Mesothelial cell of epicardium (in vitro differentiated cells): ENCODE measurements at regions not wholly inside any gene's neighbourhood (a gene's known extent, or its start where the extent isn't known, plus 50 kb on each side); places are given as distances from the start of the nearest gene placed in this dataset.
"Not testable (repeated sequence)": the region's sequence is repeated elsewhere in the genome, so short reads cannot be mapped to it uniquely, and the experiment has no call there.

Source experiments
- DNase-seq, 2 experiments: peaks; one replicate each; pipeline ENCODE4 v3.0.0; 2021; ENCODE audit warnings: low spot score in 2 of 2; ENCODE audit not compliant: unreplicated experiment in 2 of 2
- H3K27ac Mint-ChIP-seq: 2 replicates; pipeline ENCODE4 v1.8.0; 2021; ENCODE audit warnings: mixed read lengths
- H3K27me3 Mint-ChIP-seq: 2 replicates; pipeline ENCODE4 v1.8.0; 2021; ENCODE audit warnings: low read depth, mixed read lengths
- H3K36me3 Mint-ChIP-seq: 2 replicates; pipeline ENCODE4 v1.8.0; 2021; ENCODE audit warnings: mixed read lengths
- H3K4me1 Mint-ChIP-seq: 2 replicates; pipeline ENCODE4 v1.8.0; 2021; ENCODE audit warnings: mixed read lengths
- H3K4me3 Mint-ChIP-seq: 2 replicates; pipeline ENCODE4 v1.8.0; 2021; ENCODE audit warnings: mild to moderate bottlenecking, moderate library complexity, mixed read lengths
- H3K9me3 Mint-ChIP-seq: 2 replicates; pipeline ENCODE4 v1.8.0; 2021; ENCODE audit warnings: mixed read lengths
- TF ChIP-seq, protein P1 (sequence below): fragments of 200-600 bp; sonication (generic); IDR thresholded peaks from one replicate; pipeline ENCODE4 v1.5.0; 2021; ENCODE audit warnings: antibody characterized with exemption; ENCODE audit not compliant: unreplicated experiment

DNA sequence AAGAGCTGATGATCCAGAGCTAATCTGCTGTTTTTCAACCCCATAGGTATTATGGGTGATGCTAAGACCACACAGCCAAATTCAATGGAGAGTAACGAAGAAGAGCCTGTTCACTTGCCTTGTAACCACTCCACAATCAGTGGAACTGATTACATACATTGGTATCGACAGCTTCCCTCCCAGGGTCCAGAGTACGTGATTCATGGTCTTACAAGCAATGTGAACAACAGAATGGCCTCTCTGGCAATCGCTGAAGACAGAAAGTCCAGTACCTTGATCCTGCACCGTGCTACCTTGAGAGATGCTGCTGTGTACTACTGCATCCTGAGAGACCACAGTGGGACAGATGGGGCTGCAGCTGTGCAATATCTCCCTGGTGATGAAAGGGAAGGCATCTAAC, 386.0 kb downstream of the DAD1 start:
- Mint-ChIP-seq H3K36me3 (no peaks in the 10 kb centered on the region), H3K4me3 (no peak overlapping the region), H3K27me3 (peaks cover 4% of the 10 kb centered on the region), H3K4me1 (no peaks in the 10 kb centered on the region), H3K9me3 (peaks cover 11% of the 10 kb centered on the region), H3K27ac (no peak overlapping the region)
- no peak for DNase-seq
- TF ChIP-seq, protein P1, sequence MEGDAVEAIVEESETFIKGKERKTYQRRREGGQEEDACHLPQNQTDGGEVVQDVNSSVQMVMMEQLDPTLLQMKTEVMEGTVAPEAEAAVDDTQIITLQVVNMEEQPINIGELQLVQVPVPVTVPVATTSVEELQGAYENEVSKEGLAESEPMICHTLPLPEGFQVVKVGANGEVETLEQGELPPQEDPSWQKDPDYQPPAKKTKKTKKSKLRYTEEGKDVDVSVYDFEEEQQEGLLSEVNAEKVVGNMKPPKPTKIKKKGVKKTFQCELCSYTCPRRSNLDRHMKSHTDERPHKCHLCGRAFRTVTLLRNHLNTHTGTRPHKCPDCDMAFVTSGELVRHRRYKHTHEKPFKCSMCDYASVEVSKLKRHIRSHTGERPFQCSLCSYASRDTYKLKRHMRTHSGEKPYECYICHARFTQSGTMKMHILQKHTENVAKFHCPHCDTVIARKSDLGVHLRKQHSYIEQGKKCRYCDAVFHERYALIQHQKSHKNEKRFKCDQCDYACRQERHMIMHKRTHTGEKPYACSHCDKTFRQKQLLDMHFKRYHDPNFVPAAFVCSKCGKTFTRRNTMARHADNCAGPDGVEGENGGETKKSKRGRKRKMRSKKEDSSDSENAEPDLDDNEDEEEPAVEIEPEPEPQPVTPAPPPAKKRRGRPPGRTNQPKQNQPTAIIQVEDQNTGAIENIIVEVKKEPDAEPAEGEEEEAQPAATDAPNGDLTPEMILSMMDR: no peak

DNA sequence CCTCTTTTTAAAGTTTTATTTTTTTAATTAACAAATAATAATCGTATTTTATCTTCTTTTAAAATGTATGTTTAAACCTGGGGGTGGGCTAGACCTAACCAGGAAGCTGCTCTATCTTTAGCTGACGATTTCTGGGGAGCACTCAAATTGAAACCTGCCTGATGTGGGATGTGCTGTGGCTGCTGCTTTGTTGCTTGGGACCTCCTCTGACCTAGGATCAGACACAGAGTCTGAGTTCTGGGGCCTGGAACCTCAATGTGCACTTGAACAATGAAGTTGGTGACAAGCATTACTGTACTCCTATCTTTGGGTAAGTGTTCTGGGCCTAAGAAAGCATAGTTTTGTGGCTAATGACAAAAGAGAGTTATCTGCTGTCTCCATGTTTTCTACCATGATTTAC, 386.7 kb downstream of the DAD1 start:
- Mint-ChIP-seq H3K36me3 (no peaks in the 10 kb centered on the region), H3K27ac (no peak overlapping the region), H3K27me3 (peaks cover 4% of the 10 kb centered on the region), H3K9me3 (peaks cover 16% of the 10 kb centered on the region), H3K4me1 (no peaks in the 10 kb centered on the region), H3K4me3 (no peak overlapping the region)
- DNase-seq: no peak
- TF ChIP-seq, protein P1: no peak

DNA sequence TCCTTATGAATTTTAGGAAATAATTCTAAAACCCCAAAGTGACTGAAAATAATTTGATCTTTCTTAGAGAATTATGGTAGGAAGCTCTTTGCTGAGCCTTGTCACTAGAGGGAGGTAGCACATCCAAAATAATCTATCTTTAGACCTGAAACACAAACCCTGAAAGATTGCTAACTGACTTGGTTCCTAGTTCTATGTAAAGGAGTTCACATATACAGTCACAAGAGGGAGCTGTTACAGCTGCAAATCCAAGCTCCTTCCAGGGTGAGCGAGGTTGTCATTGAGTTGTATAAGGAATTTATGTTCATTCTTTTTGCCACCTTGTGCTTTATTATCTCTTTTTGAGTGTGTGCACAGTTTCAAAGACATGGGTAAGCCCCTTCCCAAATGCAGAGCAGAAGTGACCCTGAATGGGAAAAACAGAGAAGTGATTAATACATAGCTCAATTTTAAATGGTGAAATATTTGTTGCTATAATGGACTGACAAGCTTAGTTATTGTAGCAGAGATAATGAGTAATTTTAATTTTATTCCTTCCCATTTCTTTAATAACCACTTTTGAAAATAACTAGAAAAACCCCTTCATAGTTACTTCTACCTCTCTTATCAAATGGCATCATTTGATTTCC, 387.9 kb downstream of the DAD1 start:
- no peak overlapping the region for H3K27ac Mint-ChIP-seq
- peaks cover 4% of the 10 kb centered on the region for H3K27me3 Mint-ChIP-seq
- H3K36me3 Mint-ChIP-seq: no peaks in the 10 kb centered on the region
- H3K9me3 Mint-ChIP-seq: peaks cover 16% of the 10 kb centered on the region
- no peak overlapping the region for H3K4me3 Mint-ChIP-seq
- H3K4me1 Mint-ChIP-seq: no peaks in the 10 kb centered on the region
- TF ChIP-seq, protein P1: peak; percentile 58
- no peak for DNase-seq

DNA sequence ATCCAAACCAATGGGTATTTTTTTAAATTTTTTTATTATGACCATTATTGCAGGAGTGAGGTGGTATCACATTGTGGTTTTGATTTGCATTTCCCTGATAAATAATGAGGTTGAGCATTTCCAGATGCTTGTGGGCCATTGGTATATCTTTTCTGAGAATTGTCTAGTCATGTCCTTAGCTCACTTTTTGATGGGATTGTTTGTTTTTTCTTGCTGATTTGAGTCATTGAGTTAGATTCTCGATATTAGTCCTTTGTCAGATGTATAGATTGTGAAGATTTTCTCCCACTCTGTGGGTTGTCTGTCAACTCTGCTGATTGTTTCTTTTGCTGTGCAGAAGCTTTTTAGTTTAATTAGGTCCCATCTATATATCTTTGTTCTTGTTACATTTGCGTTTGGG, 388.9 kb downstream of the DAD1 start:
- not testable (repeated sequence) for H3K4me3 Mint-ChIP-seq, H3K4me1 Mint-ChIP-seq, H3K36me3 Mint-ChIP-seq, H3K27ac Mint-ChIP-seq, DNase-seq, H3K27me3 Mint-ChIP-seq
- H3K9me3 Mint-ChIP-seq: peaks cover 16% of the 10 kb centered on the region

DNA sequence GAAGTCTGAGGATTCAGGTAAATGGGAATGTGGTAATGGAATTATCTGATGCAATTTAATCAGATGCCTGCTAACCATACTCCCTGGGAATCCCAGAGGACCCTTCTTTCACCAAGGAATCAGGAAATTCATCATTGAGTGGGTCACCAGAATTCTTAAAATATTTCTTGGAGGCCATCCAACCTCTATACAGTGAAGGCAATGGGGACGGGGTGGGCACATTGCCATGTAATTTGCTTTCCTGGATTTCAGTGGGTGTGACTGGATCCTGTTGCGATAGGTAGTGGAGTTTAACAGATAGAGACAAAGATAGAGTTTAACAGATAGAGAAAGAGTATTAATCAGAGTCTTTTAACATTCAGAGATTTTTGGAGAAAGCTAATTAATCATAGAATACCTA, 394.4 kb downstream of the DAD1 start:
- Mint-ChIP-seq H3K4me1 (peaks cover 6% of the 10 kb centered on the region), H3K36me3 (no peaks in the 10 kb centered on the region), H3K27ac (no peak overlapping the region), H3K9me3 (peaks cover 15% of the 10 kb centered on the region), H3K4me3 (no peak overlapping the region), H3K27me3 (no peaks in the 10 kb centered on the region)
- no peak for DNase-seq
- TF ChIP-seq, protein P1: no peak

DNA sequence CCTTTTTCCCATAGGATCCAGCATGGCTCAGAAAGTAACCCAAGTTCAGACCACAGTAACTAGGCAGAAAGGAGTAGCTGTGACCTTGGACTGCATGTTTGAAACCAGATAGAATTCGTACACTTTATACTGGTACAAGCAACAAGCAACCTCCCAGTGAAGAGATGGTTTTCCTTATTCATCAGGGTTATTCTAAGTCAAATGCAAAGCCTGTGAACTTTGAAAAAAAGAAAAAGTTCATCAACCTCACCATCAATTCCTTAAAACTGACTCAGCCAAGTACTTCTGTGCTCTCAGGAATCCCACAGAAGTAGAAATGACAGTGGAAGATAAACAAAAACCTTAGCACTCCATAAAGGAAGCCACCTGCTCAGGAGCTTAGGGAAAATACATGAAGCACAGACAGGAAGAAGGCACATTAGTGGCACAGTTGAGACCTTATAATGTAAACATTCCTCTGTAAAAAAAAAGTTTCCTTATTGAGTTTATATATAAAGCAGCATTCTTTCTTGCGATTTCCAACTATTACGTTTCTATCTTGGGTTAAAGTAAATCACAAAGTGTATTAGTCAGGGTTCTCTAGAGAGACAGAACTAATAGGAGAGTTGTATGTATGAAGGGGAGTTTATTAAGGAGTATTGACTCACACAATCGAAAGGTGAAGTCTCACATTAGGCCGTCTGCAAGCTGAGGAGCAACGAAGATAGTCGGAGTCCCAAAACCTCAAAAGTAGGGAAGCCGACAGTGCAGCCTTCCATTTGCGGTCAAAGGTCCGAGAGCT, 398.4 kb downstream of the DAD1 start:
- Mint-ChIP-seq H3K27me3 (no peaks in the 10 kb centered on the region), H3K27ac (no peak overlapping the region), H3K9me3 (no peaks in the 10 kb centered on the region), H3K4me3 (no peak overlapping the region), H3K36me3 (no peaks in the 10 kb centered on the region), H3K4me1 (peaks cover 6% of the 10 kb centered on the region)
- TF ChIP-seq, protein P1: no peak
- DNase-seq: no peak
